K562 (cell line): ENCODE measurements at regions not wholly inside any gene's neighbourhood (a gene's known extent, or its start where the extent isn't known, plus 50 kb on each side); places are given as distances from the start of the nearest gene placed in this dataset.

Experiments used
- ATAC-seq: fragments of 200-7000 bp; cut with Tn5 transposase; 3 replicates; pipeline ENCODE4 v1.9.1; 2020; ENCODE audit warnings: moderate library complexity
- BruUV-seq: library from RNA; stranded (reverse); fragments of 400-500 nt; replicated peaks from 2 replicates; lab custom pipeline; 2021; lab: Mats Ljungman, UMichigan
- CTCF ChIA-PET: fragments of 300-600 bp; formaldehyde crosslinking; extraction: SDS; loops from one replicate; lab custom pipeline; 2021; ENCODE audit warnings: low intra/inter-chr PET ratio; lab: Yijun Ruan, JAX
- POLR2A ChIA-PET: fragments of 300-600, 350-650 bp; sonication (Branson Sonifier 250); formaldehyde crosslinking; extraction: SDS; loops from one replicate; lab custom pipeline; 2021; ENCODE audit warnings: antibody characterized with exemption, inconsistent platforms; lab: Yijun Ruan, JAX
- DNase-seq, 4 experiments: peaks; one replicate each; pipeline versions ENCODE4 v3.0.0 to v3.0.0-alpha.2; 2011 to 2018; ENCODE audit warnings: low spot score in 3 of 4, mixed read lengths in 3 of 4; ENCODE audit errors: extremely low read depth in 1 of 4
- FAIRE-seq: peaks from 2 replicates; lab custom pipeline; 2011; peaks lifted over from hg19 to GRCh38; lab: Jason Lieb, UNC
- H2AFZ ChIP-seq: 2 replicates; pipeline ENCODE4 v1.6.0; 2011; ENCODE audit warnings: low read depth, low read length, control low read depth, inconsistent platforms
- H3K27ac ChIP-seq: fragments of 200-600 bp; 3 replicates; pipeline ENCODE4 v1.8.0; 2011; ENCODE audit warnings: low read depth, mild to moderate bottlenecking, control low read depth, inconsistent platforms, low read length, moderate library complexity, mixed read lengths; ENCODE audit errors: extremely low read depth
- H3K27me3 ChIP-seq, 2 experiments: fragments of 300-600 bp in 1 of 2; 2 replicates in 1 of 2; 3 replicates in 1 of 2; pipeline versions ENCODE4 v1.6.0 to v1.8.0; 2011; ENCODE audit warnings: inconsistent platforms in 2 of 2, low read length in 2 of 2, mild to moderate bottlenecking in 1 of 2, mixed read lengths in 1 of 2, moderate library complexity in 1 of 2; ENCODE audit not compliant: control insufficient read depth in 2 of 2, insufficient read depth in 2 of 2
- H3K36me3 ChIP-seq: fragments of 300-600 bp; 3 replicates; pipeline ENCODE4 v1.8.0; 2011; ENCODE audit warnings: mild to moderate bottlenecking, low read length, inconsistent platforms; ENCODE audit not compliant: control insufficient read depth, insufficient read depth
- H3K4me1 ChIP-seq, 2 experiments: fragments of 200-600 bp in 1 of 2; replicated peaks in 1 of 2; 2 replicates in 1 of 2; 3 replicates in 1 of 2; pipeline versions ENCODE4 v1.5.1 to v1.8.0; 2011; ENCODE audit warnings: inconsistent platforms in 2 of 2, low read length in 2 of 2, mild to moderate bottlenecking in 1 of 2, mixed read lengths in 1 of 2, moderate library complexity in 1 of 2; ENCODE audit not compliant: control insufficient read depth in 2 of 2, insufficient read depth in 2 of 2
- H3K4me2 ChIP-seq: 2 replicates; pipeline ENCODE4 v1.6.1; 2011; ENCODE audit warnings: low read length, control low read depth, inconsistent platforms, mixed read lengths; ENCODE audit not compliant: insufficient read depth
- H3K4me3 ChIP-seq: fragments of 200-600 bp; sonication (generic), shearing (Covaris generic); 2 replicates; pipeline ENCODE4 v1.5.1; 2016; ENCODE audit warnings: control low read depth, inconsistent platforms
- H3K79me2 ChIP-seq: fragments of 200-600 bp; 3 replicates; pipeline ENCODE4 v1.8.0; 2011; ENCODE audit warnings: low read length, inconsistent platforms; ENCODE audit not compliant: control insufficient read depth, insufficient read depth
- H3K9ac ChIP-seq, 2 experiments: 2 replicates each; pipeline versions ENCODE4 v1.6.0 to v1.6.1; 2011; ENCODE audit warnings: low read depth in 2 of 2, low read length in 2 of 2, control low read depth in 1 of 2, inconsistent platforms in 1 of 2, mild to moderate bottlenecking in 1 of 2, mixed read lengths in 1 of 2; ENCODE audit not compliant: insufficient read depth in 1 of 2
- H3K9me1 ChIP-seq: one replicate; pipeline ENCODE4 v1.6.0; 2011; ENCODE audit warnings: inconsistent platforms, mild to moderate bottlenecking, low read length, moderate library complexity; ENCODE audit not compliant: control insufficient read depth, insufficient read depth
- H3K9me3 ChIP-seq: replicated peaks from 2 replicates; pipeline ENCODE4 v1.5.1; 2011; ENCODE audit warnings: low read depth, low read length, inconsistent platforms; ENCODE audit not compliant: control insufficient read depth, insufficient read depth
- H4K20me1 ChIP-seq: replicated peaks from 2 replicates; pipeline ENCODE4 v1.6.1; 2011; ENCODE audit warnings: low read length, inconsistent platforms, mixed read lengths; ENCODE audit not compliant: control insufficient read depth, insufficient read depth
- BDP1 ChIP-seq: IDR thresholded peaks from 3 replicates; pipeline ENCODE4 v1.6.1; 2011; ENCODE audit not compliant: insufficient read length, insufficient read depth
- HDGF ChIP-seq: fragments of 450-650 bp; IDR thresholded peaks from 2 replicates; pipeline ENCODE4 v1.6.1; 2016
- IFI16 ChIP-seq: fragments of 250-450 bp; sonication (Bioruptor Pico); IDR thresholded peaks from 2 replicates; pipeline ENCODE4 v2.1.2; 2022; ENCODE audit warnings: mild to moderate bottlenecking, inconsistent platforms
- NR2C1 ChIP-seq, 2 experiments: fragments of 450-650 bp; IDR thresholded peaks; 2 replicates each; pipeline ENCODE4 v1.6.1; 2017; ENCODE audit warnings: mild to moderate bottlenecking in 2 of 2, antibody characterized with exemption in 1 of 2, inconsistent platforms in 1 of 2, missing compliant biosample characterization in 1 of 2, missing genetic modification characterization in 1 of 2
- PHF8 ChIP-seq: fragments of 200-600 bp; sonication (generic); IDR thresholded peaks from 2 replicates; pipeline ENCODE4 v1.6.1; 2012; ENCODE audit warnings: mixed run types, mild to moderate bottlenecking, inconsistent platforms, low read length, moderate library complexity, borderline replicate concordance
- SIN3B ChIP-seq: fragments of 450-650 bp; IDR thresholded peaks from 2 replicates; pipeline ENCODE4 v1.6.1; 2017; ENCODE audit warnings: low read depth, mild to moderate bottlenecking, moderate library complexity
- TAF9B ChIP-seq: fragments of 450-650 bp; IDR thresholded peaks from 2 replicates; pipeline ENCODE4 v1.6.1; 2018; ENCODE audit warnings: mild to moderate bottlenecking; ENCODE audit not compliant: partially characterized antibody
- ZNF134 ChIP-seq: fragments of 250-450 bp; sonication (Bioruptor Pico); conservative IDR thresholded peaks from 2 replicates; pipeline ENCODE4 v1.4.0; 2020
- WGBS: fragments of 100-300 bp; shearing (Covaris generic); methylation state at CpG from one replicate; pipeline ENCODE4 v1.1.6; 2016; ENCODE audit warnings: low coverage, mixed read lengths; ENCODE audit not compliant: insufficient coverage; ENCODE audit errors: missing lambda C conversion rate; 5-methylcytosine and 5-hydroxymethylcytosine counted together
- in situ Hi-C: fragments of 300-500 bp; cut with MboI; formaldehyde crosslinking; loops from 4 replicates; pipeline ENCODE4 v1.15.0; 2018; ENCODE audit warnings: inconsistent platforms, mixed read lengths
- intact Hi-C: fragments of 100-400 bp; cut with micrococcal nuclease; formaldehyde crosslinking; loops from 2 replicates; pipeline ENCODE4 v1.14.2; 2022
- TF ChIP-seq, protein P1 (sequence below): sonication (generic); formaldehyde crosslinking; IDR thresholded peaks from 2 replicates; pipeline ENCODE4 v1.9.0; 2022; ENCODE audit warnings: mild to moderate bottlenecking, missing genetic modification reagents
- TF ChIP-seq, protein P2 (sequence below): fragments of 250-450 bp; sonication (Bioruptor Pico); IDR thresholded peaks from 2 replicates; pipeline ENCODE4 v1.8.0; 2022; ENCODE audit warnings: moderate library complexity, mild to moderate bottlenecking, inconsistent platforms
- TF ChIP-seq, protein P3 (sequence below): fragments of 450-650 bp; conservative IDR thresholded peaks from 2 replicates; pipeline ENCODE4 v1.6.1; 2016; ENCODE audit warnings: missing genetic modification characterization, low read depth, mild to moderate bottlenecking, missing compliant biosample characterization, moderate library complexity
- TF ChIP-seq, protein P4 (sequence below): fragments of 200-400 bp; formaldehyde crosslinking; IDR thresholded peaks from 2 replicates; pipeline ENCODE4 v1.6.1; 2017; ENCODE audit warnings: mild to moderate bottlenecking, low read depth, low read length, moderate library complexity

DNA sequence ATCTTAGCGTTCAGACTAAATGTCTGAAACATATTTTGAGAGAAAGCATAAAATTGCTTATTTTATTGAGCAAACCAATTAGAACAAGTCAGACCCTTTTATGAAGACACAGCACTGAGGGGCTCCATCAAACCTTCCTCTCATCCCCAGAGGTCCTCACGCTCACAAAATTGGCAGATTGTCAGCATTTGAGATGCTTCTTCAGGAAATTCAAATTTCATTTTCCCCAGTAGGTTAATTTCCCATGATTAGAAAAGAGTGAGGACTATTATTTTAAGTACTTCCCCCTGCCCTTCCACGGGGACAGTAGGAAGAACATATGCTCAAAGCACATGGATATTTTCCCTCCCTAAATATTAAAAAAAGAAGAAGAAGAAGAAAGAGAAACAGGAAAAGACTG is 851.8 kb downstream of the BRD1 start (continued):
- TF ChIP-seq, protein P1, sequence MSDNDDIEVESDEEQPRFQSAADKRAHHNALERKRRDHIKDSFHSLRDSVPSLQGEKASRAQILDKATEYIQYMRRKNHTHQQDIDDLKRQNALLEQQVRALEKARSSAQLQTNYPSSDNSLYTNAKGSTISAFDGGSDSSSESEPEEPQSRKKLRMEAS = no peak
- TF ChIP-seq HDGF = no peak

DNA sequence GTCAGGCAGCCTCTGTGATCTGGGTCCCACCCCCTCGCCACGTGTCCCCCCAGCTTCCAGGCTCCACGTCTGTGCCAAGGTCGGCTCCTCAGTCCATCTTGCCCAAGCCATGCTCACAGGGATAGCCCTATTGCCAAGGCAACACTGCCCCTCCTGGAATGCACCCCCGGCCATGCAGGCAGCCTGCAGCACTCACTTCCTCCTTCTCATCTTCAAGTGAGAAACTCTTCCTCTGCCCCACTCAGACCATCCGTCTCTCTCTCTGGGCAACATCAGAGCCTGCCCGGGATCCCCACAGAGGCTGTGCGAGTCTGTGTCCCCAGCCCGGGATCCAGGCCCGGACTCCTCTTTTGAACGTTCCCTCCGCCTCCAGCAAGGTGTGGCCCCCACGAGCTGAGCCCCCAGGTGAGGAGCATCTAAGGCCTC is 852.3 kb downstream of the BRD1 start:
- no peak overlapping the region for H3K4me2 ChIP-seq
- no peak overlapping the region for H2AFZ ChIP-seq
- DNase-seq (no peak), FAIRE-seq (no peak), ATAC-seq (no peak)
- ChIA-PET POLR2A (no interaction called here), CTCF (no interaction called here)
- H3K9me3 ChIP-seq = no peaks in the 10 kb centered on the region
- no peak overlapping the region for H3K4me3 ChIP-seq
- no peaks in the 10 kb centered on the region for H3K36me3 ChIP-seq
- 0% methylated on average over 9 of the region's 13 CpGs for WGBS
- intact Hi-C loops = no loop called here
- no peak for TF ChIP-seq ZNF134 (CRISPR knock-in tag)
- TF ChIP-seq, protein P2, sequence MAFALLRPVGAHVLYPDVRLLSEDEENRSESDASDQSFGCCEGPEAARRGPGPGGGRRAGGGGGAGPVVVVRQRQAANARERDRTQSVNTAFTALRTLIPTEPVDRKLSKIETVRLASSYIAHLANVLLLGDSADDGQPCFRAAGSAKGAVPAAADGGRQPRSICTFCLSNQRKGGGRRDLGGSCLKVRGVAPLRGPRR (CRISPR knock-in tag) = no peak
- no peak for TF ChIP-seq PHF8
- no peak for TF ChIP-seq BDP1
- no peak for TF ChIP-seq IFI16 (CRISPR knock-in tag)
- TF ChIP-seq NR2C1 (IDR thresholded peaks at IDR 0.05) = no peak
- no peak for TF ChIP-seq NR2C1 (tag; IDR thresholded peaks at IDR 0.05)
- TF ChIP-seq SIN3B = no peak
- TF ChIP-seq, protein P3, sequence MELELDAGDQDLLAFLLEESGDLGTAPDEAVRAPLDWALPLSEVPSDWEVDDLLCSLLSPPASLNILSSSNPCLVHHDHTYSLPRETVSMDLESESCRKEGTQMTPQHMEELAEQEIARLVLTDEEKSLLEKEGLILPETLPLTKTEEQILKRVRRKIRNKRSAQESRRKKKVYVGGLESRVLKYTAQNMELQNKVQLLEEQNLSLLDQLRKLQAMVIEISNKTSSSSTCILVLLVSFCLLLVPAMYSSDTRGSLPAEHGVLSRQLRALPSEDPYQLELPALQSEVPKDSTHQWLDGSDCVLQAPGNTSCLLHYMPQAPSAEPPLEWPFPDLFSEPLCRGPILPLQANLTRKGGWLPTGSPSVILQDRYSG (tag) = no peak
- TF ChIP-seq TAF9B = no peak
- TF ChIP-seq, protein P4, sequence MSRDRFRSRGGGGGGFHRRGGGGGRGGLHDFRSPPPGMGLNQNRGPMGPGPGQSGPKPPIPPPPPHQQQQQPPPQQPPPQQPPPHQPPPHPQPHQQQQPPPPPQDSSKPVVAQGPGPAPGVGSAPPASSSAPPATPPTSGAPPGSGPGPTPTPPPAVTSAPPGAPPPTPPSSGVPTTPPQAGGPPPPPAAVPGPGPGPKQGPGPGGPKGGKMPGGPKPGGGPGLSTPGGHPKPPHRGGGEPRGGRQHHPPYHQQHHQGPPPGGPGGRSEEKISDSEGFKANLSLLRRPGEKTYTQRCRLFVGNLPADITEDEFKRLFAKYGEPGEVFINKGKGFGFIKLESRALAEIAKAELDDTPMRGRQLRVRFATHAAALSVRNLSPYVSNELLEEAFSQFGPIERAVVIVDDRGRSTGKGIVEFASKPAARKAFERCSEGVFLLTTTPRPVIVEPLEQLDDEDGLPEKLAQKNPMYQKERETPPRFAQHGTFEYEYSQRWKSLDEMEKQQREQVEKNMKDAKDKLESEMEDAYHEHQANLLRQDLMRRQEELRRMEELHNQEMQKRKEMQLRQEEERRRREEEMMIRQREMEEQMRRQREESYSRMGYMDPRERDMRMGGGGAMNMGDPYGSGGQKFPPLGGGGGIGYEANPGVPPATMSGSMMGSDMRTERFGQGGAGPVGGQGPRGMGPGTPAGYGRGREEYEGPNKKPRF = no peak
- no peaks in the 10 kb centered on the region for H4K20me1 ChIP-seq
- no peaks in the 10 kb centered on the region for H3K4me1 ChIP-seq
- H3K27me3 ChIP-seq = peaks cover 0 to 2% of the 10 kb centered on the region in 2 experiments; a peak in 1 of 5 replicates
- in situ Hi-C loops = no loop called here
- BruUV-seq = no TSS peak
- no peak overlapping the region for H3K9ac ChIP-seq
- no peaks in the 10 kb centered on the region for H3K9me1 ChIP-seq
- H3K79me2 ChIP-seq = no peaks in the 10 kb centered on the region
- no peak overlapping the region for H3K27ac ChIP-seq
